Renal cortex interstitium (tissue), 11 donors: ENCODE measurements at regions not wholly inside any gene's neighbourhood (a gene's known extent, or its start where the extent isn't known, plus 50 kb on each side); places are given as distances from the start of the nearest gene placed in this dataset.

Experiments used
- DNase-seq, 11 donors: peaks; one replicate each; pipeline ENCODE4 v3.0.0-alpha.2; 2013; ENCODE audit warnings: low read depth in 9 of 11, low spot score in 4 of 11; ENCODE audit errors: extremely low read depth in 1 of 11

DNA sequence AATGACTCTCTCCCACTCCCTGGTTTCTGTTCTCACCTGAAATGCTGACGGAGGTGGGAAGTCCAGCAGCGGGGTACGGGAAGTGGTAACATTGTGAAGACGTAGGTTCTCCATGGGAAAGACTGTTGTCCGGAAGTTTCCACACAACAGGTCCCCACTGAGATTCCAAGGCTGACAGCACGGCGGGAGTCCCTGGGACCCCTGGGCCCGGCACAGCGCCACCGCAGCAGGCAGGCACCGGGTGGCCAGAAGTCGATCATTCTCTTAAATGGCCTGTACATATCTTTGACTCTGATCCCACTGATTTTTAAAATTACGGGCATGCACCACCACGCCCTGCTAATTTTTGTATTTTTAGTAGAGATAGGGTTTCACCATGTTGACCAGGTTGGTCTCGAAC lies 201.0 kb upstream of the SALL3 start:
- DNase-seq = no peak

GRCh38 chr18:78779996-78780718 lies 199.5 kb upstream of the SALL3 start:
- no peak for DNase-seq

DNA sequence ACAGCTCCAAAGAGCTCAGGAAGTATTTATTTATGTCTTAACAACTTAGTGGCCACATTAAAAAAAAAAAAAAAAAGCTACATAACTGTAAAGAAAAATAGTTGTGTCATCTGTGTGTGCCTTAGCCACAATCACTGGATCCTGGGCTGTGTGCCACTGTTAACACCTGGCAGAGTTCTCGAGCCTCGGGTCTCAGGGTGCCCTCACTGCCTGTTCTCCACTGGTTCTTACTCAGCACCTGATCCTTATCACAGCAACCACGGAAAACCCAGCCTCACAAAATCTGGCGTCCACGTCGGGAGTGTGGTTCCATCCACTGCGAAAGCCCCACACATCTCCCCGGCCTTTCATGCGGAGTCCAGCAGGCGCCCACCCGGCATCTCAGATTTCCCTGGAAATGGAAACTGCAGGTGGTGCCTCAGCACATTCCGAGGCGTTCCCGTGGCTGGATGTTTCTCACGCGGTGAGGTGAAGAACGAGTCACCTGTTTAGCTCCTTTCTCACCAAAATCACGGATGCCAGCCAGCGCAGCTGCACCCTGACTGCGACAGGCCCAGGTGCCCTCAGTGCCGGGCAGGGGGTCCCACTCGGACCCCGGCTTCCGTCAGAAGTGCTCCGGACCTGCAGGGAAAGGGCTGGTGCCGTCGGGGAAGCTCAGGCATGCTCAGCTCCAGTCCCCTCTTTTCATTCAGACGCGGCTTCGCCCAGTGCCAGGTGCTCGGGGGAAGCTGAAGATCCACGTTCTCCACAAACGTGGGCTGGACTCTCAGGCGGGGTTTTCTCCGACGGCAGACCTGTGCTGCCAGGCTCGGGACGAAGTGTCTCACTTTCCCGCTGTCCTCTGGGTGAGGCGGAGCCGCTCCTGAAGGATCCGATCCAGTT lies 198.7 kb upstream of the SALL3 start:
- DNase-seq = no peak

GRCh38 chr18:78781601-78781960 lies 198.0 kb upstream of the SALL3 start:
- DNase-seq = no peak

DNA sequence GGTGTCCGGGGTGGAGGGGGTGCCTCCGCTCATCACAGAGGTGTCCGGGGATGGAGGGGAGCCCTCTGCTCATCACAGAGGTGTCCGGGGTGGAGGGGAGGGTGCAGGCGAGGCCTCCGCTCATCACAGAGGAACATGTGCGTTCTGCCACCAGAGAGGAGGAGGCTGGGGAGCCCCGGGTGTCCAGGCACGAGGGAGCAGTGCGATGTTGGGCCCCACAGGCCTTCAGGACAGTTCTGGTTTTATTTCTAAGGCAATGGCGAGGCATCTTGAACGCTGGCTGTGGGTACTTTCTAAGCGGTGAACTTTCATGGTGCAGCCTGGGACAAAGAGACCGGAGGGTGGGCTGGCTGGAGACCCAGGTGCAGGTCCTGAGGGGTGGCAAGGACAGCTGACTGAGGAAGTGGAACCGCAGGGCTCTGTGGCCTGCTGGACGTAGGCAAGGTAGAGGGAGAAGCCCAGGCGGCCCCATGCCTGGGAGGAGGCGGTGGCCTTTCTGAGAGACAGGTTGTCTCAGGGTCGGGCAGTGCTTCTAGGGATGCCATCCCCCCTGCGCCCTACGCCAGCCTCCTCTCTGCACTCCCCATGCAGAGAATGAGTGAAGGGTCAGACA lies 196.6 kb upstream of the SALL3 start:
- no peak for DNase-seq

DNA sequence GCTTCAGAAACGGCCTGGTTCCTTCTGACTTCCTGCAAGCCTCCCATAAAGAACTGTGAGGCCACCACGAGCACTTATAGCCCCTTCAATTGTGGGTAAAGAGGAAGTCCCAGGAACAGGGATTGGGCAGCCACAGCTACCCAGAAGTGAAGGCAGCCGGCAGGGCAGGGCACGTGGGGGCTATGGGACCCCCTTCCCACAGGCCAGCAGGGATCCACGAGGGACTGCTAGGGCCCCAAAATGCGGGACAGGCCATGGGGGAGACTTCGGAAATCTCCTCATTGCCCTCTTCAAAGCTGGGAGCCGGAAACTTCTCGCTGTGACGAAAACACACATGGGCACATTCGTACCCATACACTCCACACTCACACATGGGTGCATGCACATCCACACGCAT lies 196.1 kb upstream of the SALL3 start:
- DNase-seq = no peak

- no peak for DNase-seq
Measured at GRCh38 chr18:78784861-78785260, 194.8 kb upstream of the SALL3 start.

- DNase-seq = no peak
Measured at GRCh38 chr18:78785706-78786105, 193.9 kb upstream of the SALL3 start.

- no peak for DNase-seq
Measured at GRCh38 chr18:78786776-78787175, 192.8 kb upstream of the SALL3 start.

DNA sequence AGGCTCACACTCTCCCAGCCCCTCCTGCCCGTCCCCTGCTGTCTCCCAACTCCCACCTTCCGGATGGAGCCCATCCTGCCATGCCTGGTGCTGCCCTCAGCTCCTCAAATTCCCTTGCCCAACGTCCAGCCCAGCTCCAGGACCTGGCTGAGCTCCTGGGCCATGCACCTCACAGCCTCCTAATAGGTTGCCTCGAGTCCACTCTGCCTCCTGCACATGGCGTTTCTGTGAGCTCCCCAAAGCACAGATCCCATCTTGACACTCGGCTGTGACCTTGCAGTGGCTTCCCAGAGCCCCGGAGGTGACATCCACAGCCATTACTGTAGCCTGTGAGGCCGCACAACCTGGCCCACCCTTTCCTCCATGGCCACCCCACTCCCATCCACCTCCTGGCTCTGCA lies 191.9 kb upstream of the SALL3 start:
- no peak for DNase-seq

- DNase-seq = no peak
Measured at GRCh38 chr18:78788161-78788560, 191.5 kb upstream of the SALL3 start.

- no peak for DNase-seq
Measured at GRCh38 chr18:78789850-78790249, 189.8 kb upstream of the SALL3 start.

GRCh38 chr18:78790511-78790910 lies 189.1 kb upstream of the SALL3 start:
- DNase-seq = no peak

DNA sequence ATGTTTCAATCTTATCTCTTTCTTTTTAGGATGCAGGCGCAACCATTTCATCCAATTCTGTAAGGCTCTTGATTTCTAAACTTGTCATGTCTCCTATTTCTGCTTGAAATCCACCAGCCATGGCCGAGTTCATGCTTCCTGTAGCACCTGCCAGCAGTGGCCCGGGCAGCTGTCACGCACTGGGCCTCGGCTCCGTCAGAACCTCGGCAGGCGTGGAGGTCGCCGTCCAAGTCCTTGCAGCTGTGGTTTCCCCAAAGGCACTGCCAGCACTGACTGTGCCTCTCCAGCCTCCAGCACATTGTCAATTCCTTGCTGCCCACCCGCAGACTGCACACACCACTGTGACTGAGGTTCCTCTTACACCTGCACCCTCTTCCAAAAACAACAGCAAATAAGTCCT lies 188.7 kb upstream of the SALL3 start:
- no peak for DNase-seq

DNA sequence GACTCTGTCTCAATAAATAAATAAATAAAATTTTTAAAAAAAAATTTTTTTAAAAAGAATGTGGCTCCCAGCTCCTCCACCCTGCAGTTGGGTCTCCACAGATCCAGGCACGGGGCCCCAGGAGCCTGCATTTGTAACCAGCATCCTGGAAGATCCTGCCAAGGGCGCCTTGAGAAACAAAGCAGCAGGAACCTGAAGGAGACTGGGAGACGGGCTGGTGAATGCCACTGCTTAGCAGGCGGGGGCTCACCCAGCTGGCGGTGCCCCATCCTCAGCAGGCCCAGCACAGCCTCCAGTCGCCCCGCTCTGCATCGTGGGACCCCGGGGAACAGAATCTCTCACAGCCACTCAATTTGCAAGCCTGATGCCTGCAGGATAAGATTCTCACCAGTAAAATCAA lies 187.5 kb upstream of the SALL3 start:
- DNase-seq = no peak

- DNase-seq = no peak
Measured at GRCh38 chr18:78792736-78793135, 186.9 kb upstream of the SALL3 start.

GRCh38 chr18:78793313-78794070 lies 186.1 kb upstream of the SALL3 start:
- DNase-seq = no peak

GRCh38 chr18:78794071-78794430 lies 185.6 kb upstream of the SALL3 start:
- DNase-seq = no peak

DNA sequence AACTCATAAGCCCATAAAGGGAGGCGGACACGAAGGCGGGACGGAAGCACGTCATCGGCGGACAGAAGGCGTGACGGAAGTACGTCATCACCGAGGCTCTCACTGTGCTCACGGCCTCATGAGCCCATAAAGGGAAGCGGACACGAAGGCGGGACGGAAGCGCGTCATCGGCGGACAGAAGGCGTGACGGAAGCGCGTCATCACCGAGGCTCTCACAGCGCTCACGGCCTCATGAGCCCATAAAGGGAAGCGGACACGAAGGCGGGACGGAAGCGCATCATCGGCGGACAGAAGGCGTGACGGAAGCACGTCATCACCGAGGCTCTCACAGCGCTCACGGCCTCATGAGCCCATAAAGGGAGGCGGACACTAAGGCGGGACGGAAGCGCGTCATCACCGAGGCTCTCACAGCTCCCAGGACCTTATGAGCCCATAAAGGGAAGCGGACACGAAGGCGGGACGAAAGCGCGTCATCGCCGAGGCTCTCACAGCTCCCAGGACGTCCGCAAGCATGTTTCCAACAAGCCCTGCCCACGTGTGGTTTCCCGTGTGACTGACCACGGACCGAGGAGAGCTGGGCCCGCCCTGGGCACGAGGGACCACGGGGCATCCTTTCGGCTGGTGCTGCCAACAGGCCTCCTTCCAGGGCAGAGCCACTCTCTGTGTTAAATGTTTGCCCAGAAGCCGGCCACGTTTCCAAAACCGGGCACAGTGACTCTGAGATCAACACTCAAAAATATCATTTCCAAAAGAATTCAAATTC lies 182.7 kb upstream of the SALL3 start:
- DNase-seq = no peak
